Ishikawa (cell line): ENCODE measurements at regions not wholly inside any gene's neighbourhood (a gene's known extent, or its start where the extent isn't known, plus 50 kb on each side); places are given as distances from the start of the nearest gene placed in this dataset.

Experiments used
- CEBPB ChIP-seq: IDR thresholded peaks from 2 replicates; pipeline ENCODE4 v1.6.1; 2012
- CREB1 ChIP-seq: IDR thresholded peaks from 2 replicates; pipeline ENCODE4 v1.6.1; 2012; ENCODE audit warnings: low read depth
- EGR1 ChIP-seq: IDR thresholded peaks from 2 replicates; pipeline ENCODE4 v1.6.1; 2012
- EP300 ChIP-seq: IDR thresholded peaks from 2 replicates; pipeline ENCODE4 v1.6.1; 2012; ENCODE audit warnings: borderline replicate concordance
- FOXM1 ChIP-seq: IDR thresholded peaks from 2 replicates; pipeline ENCODE4 v1.6.1; 2012; ENCODE audit warnings: low read depth, borderline replicate concordance
- NFIC ChIP-seq: IDR thresholded peaks from 2 replicates; pipeline ENCODE4 v1.6.1; 2012
- RAD21 ChIP-seq: IDR thresholded peaks from 2 replicates; pipeline ENCODE4 v1.6.1; 2012; ENCODE audit warnings: low read depth
- TAF1 ChIP-seq: IDR thresholded peaks from 2 replicates; pipeline ENCODE4 v1.6.1; 2012; ENCODE audit warnings: low read depth, mild to moderate bottlenecking
- TCF12 ChIP-seq: IDR thresholded peaks from 2 replicates; pipeline ENCODE4 v1.6.1; 2012; ENCODE audit warnings: low read depth
- TEAD4 ChIP-seq: IDR thresholded peaks from 2 replicates; pipeline ENCODE4 v1.6.1; 2012
- YY1 ChIP-seq: IDR thresholded peaks from 2 replicates; pipeline ENCODE4 v1.6.1; 2012; ENCODE audit warnings: low read depth
- ZBTB7A ChIP-seq: IDR thresholded peaks from 2 replicates; pipeline ENCODE4 v1.6.1; 2012; ENCODE audit warnings: low read depth
- TF ChIP-seq, protein P1 (sequence below): IDR thresholded peaks from 2 replicates; pipeline ENCODE4 v1.6.1; 2012
- TF ChIP-seq, protein P2 (sequence below): IDR thresholded peaks from 2 replicates; pipeline ENCODE4 v1.6.1; 2012
- TF ChIP-seq, protein P3 (sequence below): IDR thresholded peaks from 2 replicates; pipeline ENCODE4 v1.6.1; 2012; ENCODE audit warnings: low read depth, mild to moderate bottlenecking

DNA sequence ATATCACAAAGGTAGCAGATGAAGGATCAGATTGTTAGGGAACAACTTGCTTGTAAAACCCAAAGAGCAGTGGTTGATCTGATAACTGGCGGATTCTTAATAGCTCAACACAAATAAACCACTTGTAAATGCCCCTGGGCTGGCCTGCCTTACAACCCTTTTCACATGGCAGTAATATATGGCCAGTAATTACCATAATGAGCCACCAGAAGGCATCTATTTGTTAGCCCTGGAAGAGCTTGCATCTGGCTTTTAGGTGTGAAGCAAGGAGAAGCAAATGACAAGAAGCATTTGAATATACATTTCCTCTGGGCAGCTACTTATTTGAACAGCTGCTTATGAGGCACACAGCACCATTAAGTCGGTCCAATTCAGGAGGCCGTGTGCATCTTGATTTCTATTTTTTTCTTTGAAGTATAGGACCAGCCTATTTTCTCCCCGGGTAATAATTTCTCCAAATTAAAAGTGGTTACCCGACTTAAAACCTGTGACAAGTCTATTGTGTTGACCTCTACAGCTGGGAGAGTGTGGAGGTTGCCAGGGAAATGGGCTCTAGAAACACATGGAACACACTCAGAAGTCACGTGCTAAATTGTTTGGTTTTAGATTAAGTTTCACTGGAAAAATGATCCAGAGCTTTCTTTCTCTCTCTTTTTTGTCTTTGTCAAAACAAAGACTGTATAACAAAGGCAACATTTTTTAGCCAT lies 113.4 kb downstream of the SEM1 start:
- TF ChIP-seq YY1: no peak
- TF ChIP-seq EGR1: no peak
- TF ChIP-seq RAD21: peak; percentile 31
- no peak for TF ChIP-seq EP300

DNA sequence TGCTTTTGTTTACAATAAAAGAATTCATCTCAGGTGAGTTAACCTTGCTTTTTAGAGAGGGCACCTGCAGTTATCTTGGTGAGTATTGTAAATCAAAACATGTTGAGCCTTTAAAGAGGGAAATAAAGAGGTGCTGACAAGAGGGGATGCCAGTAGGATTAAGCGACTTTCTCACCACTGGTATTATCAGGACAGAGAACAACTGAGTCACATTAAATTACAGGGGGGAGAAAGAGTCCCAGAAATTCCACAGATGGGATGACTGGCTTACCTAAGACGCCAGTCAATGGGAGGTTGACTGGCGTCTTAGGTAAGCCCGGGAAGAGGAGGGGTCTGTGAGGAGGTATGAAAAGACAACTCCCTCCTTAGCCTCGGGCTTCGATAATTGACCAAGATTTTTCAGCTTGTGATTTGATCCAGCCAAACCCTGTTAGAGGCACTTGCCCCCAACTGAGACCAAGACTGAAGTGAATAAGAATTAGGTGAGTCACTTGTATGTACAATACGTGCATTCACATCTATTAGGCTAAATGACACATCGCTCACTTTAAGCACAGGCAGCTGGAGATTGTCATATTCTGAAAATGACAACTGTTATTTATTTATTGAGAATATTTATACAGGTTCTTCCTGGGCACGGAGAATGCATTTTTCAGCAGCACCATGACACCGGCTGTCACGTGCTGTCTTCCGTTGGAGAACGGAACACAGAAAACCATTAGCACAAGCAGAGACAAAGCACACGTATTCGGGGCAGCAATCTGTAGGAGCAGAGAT lies 117.6 kb downstream of the SEM1 start:
- TF ChIP-seq YY1: no peak
- 0 out of 2 replicates have a peak, but pooled peaks have one; percentile 19 for TF ChIP-seq FOXM1
- no peak for TF ChIP-seq TAF1
- no peak for TF ChIP-seq CEBPB
- no peak for TF ChIP-seq EGR1
- TF ChIP-seq EP300: no peak; the same call in 1 of the 2 replicates
- no peak for TF ChIP-seq CREB1
- TF ChIP-seq, protein P1, sequence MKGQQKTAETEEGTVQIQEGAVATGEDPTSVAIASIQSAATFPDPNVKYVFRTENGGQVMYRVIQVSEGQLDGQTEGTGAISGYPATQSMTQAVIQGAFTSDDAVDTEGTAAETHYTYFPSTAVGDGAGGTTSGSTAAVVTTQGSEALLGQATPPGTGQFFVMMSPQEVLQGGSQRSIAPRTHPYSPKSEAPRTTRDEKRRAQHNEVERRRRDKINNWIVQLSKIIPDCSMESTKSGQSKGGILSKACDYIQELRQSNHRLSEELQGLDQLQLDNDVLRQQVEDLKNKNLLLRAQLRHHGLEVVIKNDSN: no peak
- 0 out of 2 replicates have a peak, but pooled peaks have one; percentile 11 for TF ChIP-seq NFIC
- no peak for TF ChIP-seq TEAD4
- TF ChIP-seq TCF12: peak; percentile 31; the same call in 1 of the 2 replicates
- TF ChIP-seq ZBTB7A: no peak
- TF ChIP-seq, protein P2, sequence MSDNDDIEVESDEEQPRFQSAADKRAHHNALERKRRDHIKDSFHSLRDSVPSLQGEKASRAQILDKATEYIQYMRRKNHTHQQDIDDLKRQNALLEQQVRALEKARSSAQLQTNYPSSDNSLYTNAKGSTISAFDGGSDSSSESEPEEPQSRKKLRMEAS: no peak
- TF ChIP-seq, protein P3, sequence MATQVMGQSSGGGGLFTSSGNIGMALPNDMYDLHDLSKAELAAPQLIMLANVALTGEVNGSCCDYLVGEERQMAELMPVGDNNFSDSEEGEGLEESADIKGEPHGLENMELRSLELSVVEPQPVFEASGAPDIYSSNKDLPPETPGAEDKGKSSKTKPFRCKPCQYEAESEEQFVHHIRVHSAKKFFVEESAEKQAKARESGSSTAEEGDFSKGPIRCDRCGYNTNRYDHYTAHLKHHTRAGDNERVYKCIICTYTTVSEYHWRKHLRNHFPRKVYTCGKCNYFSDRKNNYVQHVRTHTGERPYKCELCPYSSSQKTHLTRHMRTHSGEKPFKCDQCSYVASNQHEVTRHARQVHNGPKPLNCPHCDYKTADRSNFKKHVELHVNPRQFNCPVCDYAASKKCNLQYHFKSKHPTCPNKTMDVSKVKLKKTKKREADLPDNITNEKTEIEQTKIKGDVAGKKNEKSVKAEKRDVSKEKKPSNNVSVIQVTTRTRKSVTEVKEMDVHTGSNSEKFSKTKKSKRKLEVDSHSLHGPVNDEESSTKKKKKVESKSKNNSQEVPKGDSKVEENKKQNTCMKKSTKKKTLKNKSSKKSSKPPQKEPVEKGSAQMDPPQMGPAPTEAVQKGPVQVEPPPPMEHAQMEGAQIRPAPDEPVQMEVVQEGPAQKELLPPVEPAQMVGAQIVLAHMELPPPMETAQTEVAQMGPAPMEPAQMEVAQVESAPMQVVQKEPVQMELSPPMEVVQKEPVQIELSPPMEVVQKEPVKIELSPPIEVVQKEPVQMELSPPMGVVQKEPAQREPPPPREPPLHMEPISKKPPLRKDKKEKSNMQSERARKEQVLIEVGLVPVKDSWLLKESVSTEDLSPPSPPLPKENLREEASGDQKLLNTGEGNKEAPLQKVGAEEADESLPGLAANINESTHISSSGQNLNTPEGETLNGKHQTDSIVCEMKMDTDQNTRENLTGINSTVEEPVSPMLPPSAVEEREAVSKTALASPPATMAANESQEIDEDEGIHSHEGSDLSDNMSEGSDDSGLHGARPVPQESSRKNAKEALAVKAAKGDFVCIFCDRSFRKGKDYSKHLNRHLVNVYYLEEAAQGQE: no peak
- TF ChIP-seq RAD21: no peak

DNA sequence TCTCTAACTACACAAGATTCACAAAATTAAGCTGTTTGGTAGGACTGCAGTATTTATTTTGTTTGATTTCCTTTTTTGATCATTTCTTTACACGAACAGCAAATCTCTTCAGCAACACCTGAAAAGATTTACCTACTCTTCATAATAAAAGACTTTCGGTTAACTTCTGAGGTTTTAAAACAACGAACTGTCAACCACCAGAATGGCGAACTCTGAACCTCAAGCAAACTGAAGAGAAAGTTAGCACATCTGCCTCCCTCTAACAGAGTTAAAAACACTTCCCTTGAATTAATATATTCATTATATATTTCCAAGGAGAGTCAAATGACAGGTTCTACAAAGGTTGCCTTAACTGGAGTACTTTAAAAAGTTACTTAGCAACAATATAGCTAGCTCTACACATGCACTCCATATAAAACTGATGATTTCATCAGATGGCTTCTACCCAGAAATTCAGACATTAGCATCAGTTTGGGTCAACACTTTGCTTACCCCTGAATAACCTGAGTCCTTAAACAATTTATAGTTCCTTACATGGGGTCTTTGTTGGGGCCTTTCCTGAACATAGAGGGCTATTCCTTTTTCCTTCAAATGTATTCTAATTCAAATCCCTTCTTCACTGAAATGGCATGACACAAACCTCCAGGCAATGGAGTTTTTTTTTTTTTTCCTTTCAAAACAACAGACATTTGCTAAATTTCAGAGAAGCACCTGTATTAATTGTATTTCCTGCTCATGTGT lies 118.3 kb downstream of the SEM1 start:
- TF ChIP-seq, protein P3: no peak
- TF ChIP-seq ZBTB7A: no peak
- TF ChIP-seq FOXM1: no peak
- TF ChIP-seq EGR1: no peak
- no peak for TF ChIP-seq RAD21
- TF ChIP-seq CEBPB: no peak
- no peak for TF ChIP-seq YY1
- no peak for TF ChIP-seq EP300
- TF ChIP-seq, protein P1: no peak
- TF ChIP-seq TAF1: no peak
- TF ChIP-seq CREB1: no peak
- TF ChIP-seq, protein P2: no peak
- TF ChIP-seq TEAD4: no peak
- no peak for TF ChIP-seq TCF12
- TF ChIP-seq NFIC: no peak

DNA sequence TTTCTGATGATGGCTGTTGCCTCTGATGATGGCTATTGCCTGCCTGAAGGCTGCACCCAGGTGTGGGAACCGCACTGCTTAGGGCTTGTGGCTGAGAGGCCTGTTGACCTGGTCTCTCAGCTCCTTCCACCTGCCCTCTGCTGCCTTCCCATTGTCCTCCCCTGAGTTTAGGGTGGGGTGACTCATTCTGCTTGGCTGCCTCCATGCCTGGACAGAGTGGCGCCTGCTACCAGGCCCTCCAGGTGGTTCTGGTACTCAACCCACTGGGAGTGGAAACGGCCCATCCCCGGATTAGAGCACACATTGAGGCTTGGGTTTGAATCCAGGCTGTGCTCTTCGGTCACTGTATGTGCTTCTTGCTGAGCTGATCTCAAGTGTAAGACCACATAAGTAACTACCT lies 120.6 kb downstream of the SEM1 start:
- TF ChIP-seq CEBPB (no peak), TCF12 (no peak), EGR1 (no peak)
- TF ChIP-seq, protein P2: no peak

DNA sequence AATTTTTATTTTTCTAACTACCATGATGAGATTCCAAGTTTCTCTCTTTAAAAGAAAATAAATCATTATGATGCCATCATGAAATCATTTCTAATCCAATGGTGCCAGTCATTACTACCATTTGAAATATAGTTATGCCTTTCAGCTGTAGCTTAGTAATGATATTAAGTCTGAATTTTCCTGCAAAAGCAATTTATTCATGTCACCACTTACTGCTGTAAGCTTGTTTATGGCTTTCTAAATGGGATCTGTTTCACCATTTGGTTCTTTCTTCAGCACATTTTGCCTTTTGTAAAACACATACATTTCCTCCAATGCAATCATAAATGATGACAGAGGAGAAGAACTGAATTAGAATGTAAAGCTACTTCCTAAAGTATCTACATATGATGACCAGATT lies 130.5 kb downstream of the SEM1 start:
- no peak for TF ChIP-seq EGR1
- TF ChIP-seq, protein P3: no peak
- TF ChIP-seq, protein P2: no peak
- no peak for TF ChIP-seq CREB1
- TF ChIP-seq, protein P1: no peak
- no peak for TF ChIP-seq TEAD4
- TF ChIP-seq CEBPB: no peak
- no peak for TF ChIP-seq ZBTB7A
- no peak for TF ChIP-seq TCF12
